CD4-positive, alpha-beta T cell treated with Interleukin-10 for 1 hour (primary cell): ENCODE measurements at regions not wholly inside any gene's neighbourhood (a gene's known extent, or its start where the extent isn't known, plus 50 kb on each side); places are given as distances from the start of the nearest gene placed in this dataset.

Experiments
- DNase-seq: peaks from one replicate; pipeline ENCODE4 v3.0.0-alpha.2; 2020

GRCh38 chr1:239539051-239539450 is 152.7 kb downstream of the CHRM3 start:
- DNase-seq, result no peak

GRCh38 chr1:239539812-239540211 is 153.4 kb downstream of the CHRM3 start:
- no peak for DNase-seq

DNA sequence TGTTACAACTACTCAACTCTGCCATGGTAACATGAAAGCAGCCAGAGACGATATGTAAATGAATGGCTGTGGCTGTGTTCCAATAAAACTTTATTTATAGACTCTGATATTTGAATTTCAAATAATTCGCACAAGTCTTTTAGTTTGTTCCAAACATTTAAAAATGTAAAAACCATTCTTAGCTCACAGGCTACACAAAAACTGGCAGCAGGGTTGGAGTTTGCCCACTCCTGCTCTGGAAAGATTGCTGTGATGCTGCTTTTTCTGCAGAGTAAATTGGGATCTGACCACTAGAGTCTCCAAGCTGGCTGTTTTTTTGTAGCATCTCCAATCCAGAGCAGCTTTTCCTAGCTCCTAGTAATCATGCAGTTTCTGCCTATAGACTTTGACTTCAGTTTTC is 157.5 kb downstream of the CHRM3 start:
- DNase-seq, result no peak

DNA sequence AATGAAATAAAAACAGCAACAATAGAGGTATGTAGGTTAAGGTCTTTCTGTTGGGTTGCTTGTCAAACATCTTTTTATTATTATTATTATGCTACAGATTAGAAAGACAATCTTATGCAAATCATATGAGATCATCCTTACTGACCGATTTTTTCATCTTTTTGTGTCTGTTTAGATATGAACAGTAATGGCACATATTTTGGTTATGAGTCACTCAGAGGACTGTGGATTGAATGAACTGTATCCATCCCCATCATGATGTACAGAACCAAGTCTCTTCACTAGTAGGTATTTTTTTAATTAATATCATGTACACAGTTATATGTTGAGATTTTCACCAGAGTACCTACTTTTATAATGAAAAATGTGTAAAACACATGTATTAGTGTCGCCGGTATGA is 159.1 kb downstream of the CHRM3 start:
- DNase-seq, result no peak

GRCh38 chr1:239547987-239548386 is 161.6 kb downstream of the CHRM3 start:
- DNase-seq, result peak; percentile 7

GRCh38 chr1:239550178-239550577 is 163.8 kb downstream of the CHRM3 start:
- no peak for DNase-seq

DNA sequence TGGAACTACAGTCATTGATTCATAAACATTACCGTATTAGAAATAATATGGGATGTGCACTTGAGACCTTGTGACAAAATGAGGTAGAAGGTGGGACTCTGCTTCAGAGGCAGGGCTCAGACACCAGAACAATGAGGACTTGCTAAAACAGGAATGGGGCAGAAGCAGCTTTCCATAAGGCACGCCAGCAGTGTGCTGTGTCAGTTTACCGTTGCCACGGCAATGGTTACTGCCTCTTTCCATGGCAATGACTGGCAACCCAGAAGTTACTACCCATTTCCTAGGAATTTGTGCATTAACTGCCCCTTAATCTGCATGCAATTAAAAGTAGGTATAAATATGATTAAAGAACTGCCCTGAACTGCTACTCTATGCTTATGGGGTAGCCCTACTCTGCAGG is 169.0 kb downstream of the CHRM3 start:
- no peak for DNase-seq

- DNase-seq, result no peak
Observed at GRCh38 chr1:239558559-239558958, 172.2 kb downstream of the CHRM3 start.

GRCh38 chr1:239558991-239559390 is 172.6 kb downstream of the CHRM3 start:
- no peak for DNase-seq

- no peak for DNase-seq
Observed at GRCh38 chr1:239560921-239561320, 174.6 kb downstream of the CHRM3 start.

- DNase-seq, result no peak
Observed at GRCh38 chr1:239562095-239562494, 175.7 kb downstream of the CHRM3 start.

DNA sequence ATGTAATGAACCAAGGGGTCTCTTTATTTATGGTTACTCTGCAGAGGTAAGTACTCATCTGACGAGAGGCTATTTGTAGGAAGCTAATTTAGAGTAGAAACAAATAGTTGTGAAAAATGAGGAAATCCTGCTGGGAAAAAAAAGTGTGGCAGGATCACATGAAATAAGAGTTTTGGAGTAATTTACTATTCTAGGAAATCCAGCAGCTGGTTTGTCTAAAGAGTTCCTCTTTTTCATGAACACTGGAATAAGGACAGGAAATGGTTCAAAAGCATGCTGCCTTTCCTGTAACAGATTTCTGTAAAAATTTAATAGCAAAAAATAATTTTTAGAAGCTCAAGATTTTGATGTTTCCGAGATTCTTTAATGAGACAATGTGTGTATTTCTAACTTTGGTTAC is 177.3 kb downstream of the CHRM3 start:
- no peak for DNase-seq

- DNase-seq, result no peak
Observed at GRCh38 chr1:239566074-239566473, 179.7 kb downstream of the CHRM3 start.

- no peak for DNase-seq
Observed at GRCh38 chr1:239570878-239571277, 184.5 kb downstream of the CHRM3 start.

DNA sequence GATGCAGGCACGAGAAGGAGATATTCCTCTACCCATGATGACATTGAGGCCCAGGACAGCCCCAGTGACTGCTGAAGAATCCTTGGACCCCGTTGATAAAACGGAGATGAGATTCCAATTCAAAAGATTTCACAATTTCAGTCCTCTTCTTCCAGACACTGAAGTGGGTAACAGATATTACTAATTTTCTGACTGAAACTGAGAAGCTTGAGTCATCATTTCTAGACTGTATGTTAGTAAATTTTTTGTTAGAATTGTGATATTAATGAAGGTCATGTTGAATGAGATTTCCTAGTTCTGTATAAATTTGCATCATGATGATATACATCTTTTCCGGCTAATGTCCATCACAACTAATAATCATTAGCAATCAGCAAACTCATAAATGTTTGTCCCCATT is 185.8 kb downstream of the CHRM3 start:
- DNase-seq, result no peak

- no peak for DNase-seq
Observed at GRCh38 chr1:239574112-239574511, 187.7 kb downstream of the CHRM3 start.

DNA sequence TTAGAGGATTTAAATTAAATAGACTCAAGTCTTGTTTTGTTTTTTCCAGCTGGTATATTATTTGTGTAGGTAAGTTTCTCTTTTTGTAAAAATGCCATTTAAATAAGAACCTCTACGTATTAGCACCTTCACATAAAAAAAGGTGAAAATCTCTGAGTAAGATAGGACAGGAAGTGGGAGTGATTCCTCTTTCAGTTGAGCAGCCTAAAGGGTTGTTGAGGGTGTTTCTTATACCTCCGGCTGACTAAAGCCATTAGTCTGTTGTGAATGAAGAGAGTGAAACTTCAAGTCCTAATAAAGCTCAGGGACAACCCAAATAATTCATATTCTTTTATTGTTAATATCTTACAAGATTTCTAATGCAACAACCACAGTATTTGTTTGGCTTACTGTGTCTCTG is 188.7 kb downstream of the CHRM3 start:
- no peak for DNase-seq

DNA sequence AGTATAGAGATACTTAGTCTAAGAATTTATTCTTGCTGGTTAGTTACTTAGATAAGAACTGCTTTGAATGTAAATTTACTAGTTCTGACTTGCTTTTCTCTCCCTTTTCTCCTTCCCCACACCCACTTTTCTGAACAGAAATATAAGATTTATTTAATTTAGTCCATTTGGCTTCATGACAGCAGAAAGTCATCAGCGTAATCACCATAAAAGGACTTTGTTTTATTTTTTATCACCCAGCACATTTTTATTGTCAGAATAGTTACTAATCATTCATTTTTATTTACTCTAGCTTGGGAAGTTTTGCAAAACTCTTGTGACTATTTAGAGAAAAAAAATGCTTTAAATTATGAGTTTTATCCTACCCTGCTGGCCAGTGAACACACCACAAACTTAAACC is 197.2 kb downstream of the CHRM3 start:
- DNase-seq, result no peak

- DNase-seq, result no peak
Observed at GRCh38 chr1:239586128-239586527, 199.8 kb downstream of the CHRM3 start.

DNA sequence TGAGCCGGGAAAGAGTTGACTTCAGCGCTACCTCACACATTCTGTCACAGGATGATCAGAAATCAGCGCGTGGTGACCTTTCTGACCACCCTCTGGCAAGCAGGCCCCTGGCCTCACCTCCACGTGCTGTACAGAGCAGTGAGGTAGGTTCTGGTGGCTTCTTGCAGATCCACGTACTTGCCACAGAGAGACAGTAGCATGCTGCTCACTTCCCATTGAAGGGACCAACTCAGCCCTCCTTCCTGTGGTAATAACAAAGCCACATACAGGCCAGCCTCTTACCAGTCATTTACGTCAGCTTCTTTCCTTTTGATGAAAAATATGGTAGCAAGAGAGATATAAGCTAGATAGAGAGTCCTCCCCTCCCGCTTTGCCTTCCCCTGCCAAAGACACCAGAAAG is 200.7 kb downstream of the CHRM3 start:
- DNase-seq, result peak; percentile 51

- no peak for DNase-seq
Observed at GRCh38 chr1:239587574-239588369, 201.4 kb downstream of the CHRM3 start.

GRCh38 chr1:239590556-239590955 is 204.2 kb downstream of the CHRM3 start:
- no peak for DNase-seq

DNA sequence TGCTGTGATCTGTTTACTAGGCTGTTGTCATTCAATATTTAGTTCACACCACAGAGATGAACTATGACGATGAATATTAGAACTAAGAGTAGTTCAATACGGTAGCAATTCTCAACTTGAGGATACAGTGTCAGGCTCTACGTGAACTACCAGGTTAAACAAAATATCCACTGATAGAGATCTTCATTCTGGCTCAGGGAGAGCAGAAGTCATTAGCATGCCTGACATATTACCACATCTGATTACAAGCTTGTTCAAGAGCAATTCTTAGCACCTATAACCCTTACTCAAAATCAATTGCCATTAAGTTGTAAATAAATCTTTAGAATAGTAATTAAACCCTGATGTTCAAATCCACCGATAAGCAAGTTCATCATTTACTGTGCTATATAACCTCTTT is 207.2 kb downstream of the CHRM3 start:
- DNase-seq, result no peak

DNA sequence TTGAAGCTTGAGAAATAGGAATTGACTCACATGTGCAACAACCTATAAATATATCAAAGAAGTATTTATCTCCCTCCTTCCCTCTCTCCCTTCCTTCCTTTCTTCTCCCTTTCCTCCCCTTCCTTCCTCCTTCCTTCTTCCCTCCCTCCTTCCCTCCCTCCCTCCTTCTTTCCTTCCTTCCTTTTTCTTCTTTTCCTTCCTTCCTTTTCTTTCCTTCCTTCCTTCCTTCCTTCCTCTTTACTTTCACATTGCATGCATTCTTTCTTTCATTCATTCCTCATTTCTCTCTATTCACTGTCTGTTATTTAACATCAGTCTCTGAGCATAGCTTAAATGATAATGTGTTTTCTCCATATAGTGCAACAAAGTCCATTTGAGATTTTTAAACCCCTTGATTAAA is 214.2 kb downstream of the CHRM3 start:
- no peak for DNase-seq

- DNase-seq, result no peak
Observed at GRCh38 chr1:239601108-239601507, 214.7 kb downstream of the CHRM3 start.
